Panc1 (cell line): ENCODE measurements at regions not wholly inside any gene's neighbourhood (a gene's known extent, or its start where the extent isn't known, plus 50 kb on each side); places are given as distances from the start of the nearest gene placed in this dataset.

Experiments used
- ATAC-seq: fragments of 200-7000 bp; cut with Tn5 transposase; 2 replicates; pipeline ENCODE4 v1.9.1; 2020; ENCODE audit warnings: mild to moderate bottlenecking, moderate library complexity
- BruUV-seq: library from RNA; stranded (reverse); fragments of 400-500 nt; replicated peaks from 2 replicates; lab custom pipeline; 2021; lab: Mats Ljungman, UMichigan
- CTCF ChIA-PET: fragments of 300-600 bp; sonication (Branson Sonifier 250); formaldehyde crosslinking; loops from one replicate; lab custom pipeline; 2022; ENCODE audit warnings: antibody characterized with exemption; lab: Charles Lee
- POLR2A ChIA-PET: fragments of 300-600 bp; sonication (Branson Sonifier 250); formaldehyde crosslinking; loops from one replicate; lab custom pipeline; 2022; ENCODE audit warnings: antibody characterized with exemption; lab: Charles Lee
- DNase-seq: peaks from one replicate; pipeline ENCODE4 v3.0.0-alpha.2; 2010; ENCODE audit warnings: low read depth, low spot score
- H3K27ac ChIP-seq: 2 replicates; pipeline ENCODE4 v1.5.1; 2011; ENCODE audit warnings: mild to moderate bottlenecking, low read length, inconsistent platforms
- H3K27me3 ChIP-seq: fragments of 200-500 bp; sonication (Bioruptor generic); 2 replicates; pipeline ENCODE4 v1.6.0; 2014; ENCODE audit warnings: low read length, inconsistent platforms; ENCODE audit not compliant: control insufficient read depth, insufficient read depth
- H3K36me3 ChIP-seq: fragments of 200-500 bp; sonication (Bioruptor generic); 2 replicates; pipeline ENCODE4 v1.5.1; 2014; ENCODE audit warnings: inconsistent platforms, mild to moderate bottlenecking, low read length, moderate library complexity; ENCODE audit not compliant: control insufficient read depth, insufficient read depth
- H3K4me1 ChIP-seq: 2 replicates; pipeline ENCODE4 v1.5.1; 2011; ENCODE audit warnings: inconsistent platforms, mild to moderate bottlenecking, low read length, moderate library complexity; ENCODE audit not compliant: control insufficient read depth, insufficient read depth
- H3K4me3 ChIP-seq, 2 experiments: 2 replicates each; pipeline ENCODE4 v1.5.1; 2011 to 2012; ENCODE audit warnings: low read depth in 2 of 2, low read length in 2 of 2, mild to moderate bottlenecking in 2 of 2, inconsistent platforms in 1 of 2, moderate library complexity in 1 of 2
- H3K9me3 ChIP-seq: fragments of 200-500 bp; sonication (Bioruptor generic); 2 replicates; pipeline ENCODE4 v1.5.1; 2014; ENCODE audit warnings: low read depth, mild to moderate bottlenecking, inconsistent platforms, low read length, moderate library complexity; ENCODE audit not compliant: control insufficient read depth, insufficient read depth
- CTCF ChIP-seq: fragments of 450-650 bp; IDR thresholded peaks from 2 replicates; pipeline ENCODE4 v1.5.1; 2017; ENCODE audit warnings: mild to moderate bottlenecking
- POLR2AphosphoS5 ChIP-seq: IDR thresholded peaks from 2 replicates; pipeline ENCODE4 v1.6.1; 2012; ENCODE audit warnings: mild to moderate bottlenecking, low read depth, low read length, moderate library complexity
- REST ChIP-seq, 2 experiments: IDR thresholded peaks; 2 replicates each; pipeline ENCODE4 v1.6.1; 2011 to 2012; ENCODE audit warnings: low read depth in 2 of 2, control low read depth in 1 of 2, low read length in 1 of 2, mild to moderate bottlenecking in 1 of 2, moderate library complexity in 1 of 2; ENCODE audit not compliant: insufficient read depth in 1 of 2
- SIN3A ChIP-seq: IDR thresholded peaks from 2 replicates; pipeline ENCODE4 v1.6.1; 2012; ENCODE audit warnings: low read depth, mild to moderate bottlenecking, low read length, moderate library complexity, borderline replicate concordance; ENCODE audit not compliant: insufficient read depth
- TCF7L2 ChIP-seq: IDR thresholded peaks from 2 replicates; pipeline ENCODE4 v1.6.1; 2011; ENCODE audit warnings: mild to moderate bottlenecking, low read depth, low read length, inconsistent platforms
- in situ Hi-C: cut with HindIII; loops from 2 replicates; pipeline ENCODE4 v1.10.0; 2016; ENCODE audit warnings: low sequenced_read_pairs, low pct_unique_long_range_greater_than_20kb
- intact Hi-C: fragments of 100-400 bp; cut with micrococcal nuclease; formaldehyde crosslinking; loops from one replicate; pipeline ENCODE4 v1.10.0; 2022; ENCODE audit not compliant: unreplicated experiment

GRCh38 chr10:10860455-10860976 is 157.2 kb upstream of the CELF2 start:
- Histone ChIP-seq H3K27me3 (no peaks in the 10 kb centered on the region), H3K9me3 (no peaks in the 10 kb centered on the region), H3K36me3 (no peaks in the 10 kb centered on the region), H3K4me1 (no peaks in the 10 kb centered on the region), H3K4me3 (no peak overlapping the region), H3K27ac (no peak overlapping the region)
- intact Hi-C loops (no loop called here), in situ Hi-C loops (no loop called here)
- TF ChIP-seq SIN3A = no peak
- no peak for TF ChIP-seq TCF7L2
- TF ChIP-seq REST (IDR thresholded peaks at IDR 0.05; ENCODE audit: insufficient read depth in 1 of 2, low read depth in 2 of 2, low read length in 1 of 2) = no peak
- TF ChIP-seq CTCF = no peak
- no peak for TF ChIP-seq POLR2AphosphoS5
- POLR2A ChIA-PET = no interaction called here
- ATAC-seq (no peak), DNase-seq (no peak)
- CTCF ChIA-PET = no interaction called here
- BruUV-seq = no TSS peak

GRCh38 chr10:10865303-10865702 is 152.4 kb upstream of the CELF2 start:
- H3K27ac ChIP-seq = no peak overlapping the region
- CTCF ChIA-PET = no interaction called here

More at GRCh38 chr10:10865303-10865702, 152.4 kb upstream of the CELF2 start:
- DNase-seq (no peak), ATAC-seq (no peak)
- intact Hi-C loops (no loop called here), in situ Hi-C loops (no loop called here)
- BruUV-seq = no TSS peak
- Histone ChIP-seq H3K4me3 (no peak overlapping the region), H3K9me3 (no peaks in the 10 kb centered on the region), H3K27me3 (no peaks in the 10 kb centered on the region), H3K4me1 (no peaks in the 10 kb centered on the region), H3K36me3 (no peaks in the 10 kb centered on the region)
- POLR2A ChIA-PET = no interaction called here
- TF ChIP-seq SIN3A = no peak
- TF ChIP-seq CTCF = no peak
- no peak for TF ChIP-seq TCF7L2
- TF ChIP-seq POLR2AphosphoS5 = no peak
- no peak for TF ChIP-seq REST (IDR thresholded peaks at IDR 0.05; ENCODE audit: insufficient read depth in 1 of 2, low read depth in 2 of 2, low read length in 1 of 2)
